ENCODE measurements at regions not wholly inside any gene's neighbourhood (a gene's known extent, or its start where the extent isn't known, plus 50 kb on each side); places are given as distances from the start of the nearest gene placed in this dataset.

- Histone ChIP-seq H3K18ac (ENCODE audit: low read length) (peak overlapping the region; percentile 96), H3K27me3 (ENCODE audit: insufficient read depth, low read length, poor library complexity) (no peaks in the 10 kb centered on the region), H4K8ac (ENCODE audit: low read depth, low read length) (peak overlapping the region; percentile 69), H2BK5ac (ENCODE audit: low read length) (peak overlapping the region; percentile 61), H2BK120ac (ENCODE audit: low read depth, low read length) (peak overlapping the region; percentile 14), H4K5ac (ENCODE audit: low read length) (no peak overlapping the region), H2BK15ac (replicated peaks; ENCODE audit: low read depth) (no peak overlapping the region), H3K4ac (ENCODE audit: low read depth, low read length) (peak overlapping the region; percentile 83), H3K56ac (ENCODE audit: low read length) (peak overlapping the region; percentile 93), H3K4me1 (ENCODE audit: control insufficient read depth, low read depth, low read length) (peaks cover 6% of the 10 kb centered on the region), H3K4me2 (ENCODE audit: low read length) (peak overlapping the region; percentile 12), H3K36me3 (ENCODE audit: control insufficient read depth, insufficient read depth, low read length) (no peaks in the 10 kb centered on the region), H3K79me2 (ENCODE audit: control insufficient read depth, insufficient read depth, low read length) (no peaks in the 10 kb centered on the region), H3K27ac (ENCODE audit: low read depth, low read length) (peak overlapping the region; percentile 89), H3K23ac (ENCODE audit: low read length) (peak overlapping the region; percentile 92), H3K79me1 (ENCODE audit: low read length) (peaks cover 3% of the 10 kb centered on the region), H3K4me3 (ENCODE audit: low read length) (peak overlapping the region; percentile 58), H3K9ac (ENCODE audit: low read length) (peak overlapping the region; percentile 88), H2AK5ac (ENCODE audit: low read length) (no peak overlapping the region)
- WGBS (ENCODE audit: extremely low coverage, insufficient coverage, low lambda C conversion rate): no CpG with 5 or more reads among the region's 60 CpGs
- peak; percentile 92 for DNase-seq
Measured at GRCh38 chr19:33905937-33906577, 109.4 kb downstream of the KCTD15 start.

- H3K4me1 ChIP-seq (ENCODE audit: control insufficient read depth, low read depth, low read length): peaks cover 6% of the 10 kb centered on the region
- H3K79me1 ChIP-seq (ENCODE audit: low read length): peaks cover 3% of the 10 kb centered on the region
- no peaks in the 10 kb centered on the region for H3K79me2 ChIP-seq (ENCODE audit: control insufficient read depth, insufficient read depth, low read length)
- peak overlapping the region; percentile 83 for H3K4ac ChIP-seq (ENCODE audit: low read depth, low read length)
- peak overlapping the region; percentile 12 for H3K4me2 ChIP-seq (ENCODE audit: low read length)
- H3K36me3 ChIP-seq (ENCODE audit: control insufficient read depth, insufficient read depth, low read length): no peaks in the 10 kb centered on the region
- DNase-seq: peak; percentile 89
- H3K56ac ChIP-seq (ENCODE audit: low read length): peak overlapping the region; percentile 93
- H2BK5ac ChIP-seq (ENCODE audit: low read length): peak overlapping the region; percentile 85
- peak overlapping the region; percentile 88 for H3K9ac ChIP-seq (ENCODE audit: low read length)
- peak overlapping the region; percentile 96 for H3K18ac ChIP-seq (ENCODE audit: low read length)
- H2BK120ac ChIP-seq (ENCODE audit: low read depth, low read length): no peak overlapping the region
- H2BK15ac ChIP-seq (replicated peaks; ENCODE audit: low read depth): no peak overlapping the region
- no peak overlapping the region for H4K5ac ChIP-seq (ENCODE audit: low read length)
- no peak overlapping the region for H2AK5ac ChIP-seq (ENCODE audit: low read length)
- no peaks in the 10 kb centered on the region for H3K27me3 ChIP-seq (ENCODE audit: insufficient read depth, low read length, poor library complexity)
- no peak overlapping the region for H4K8ac ChIP-seq (ENCODE audit: low read depth, low read length)
- WGBS (ENCODE audit: extremely low coverage, insufficient coverage, low lambda C conversion rate): no CpG with 5 or more reads among the region's 59 CpGs
- H3K4me3 ChIP-seq (ENCODE audit: low read length): peak overlapping the region; percentile 58
- peak overlapping the region; percentile 89 for H3K27ac ChIP-seq (ENCODE audit: low read depth, low read length)
- peak overlapping the region; percentile 98 for H3K23ac ChIP-seq (ENCODE audit: low read length)
Measured at GRCh38 chr19:33906578-33907335, 110.1 kb downstream of the KCTD15 start.

GRCh38 chr19:33910922-33911321 lies 114.3 kb downstream of the KCTD15 start:
- Histone ChIP-seq H3K27me3 (ENCODE audit: insufficient read depth, low read length, poor library complexity) (no peaks in the 10 kb centered on the region), H3K4me1 (ENCODE audit: control insufficient read depth, low read depth, low read length) (no peaks in the 10 kb centered on the region), H3K56ac (ENCODE audit: low read length) (no peak overlapping the region), H4K5ac (ENCODE audit: low read length) (no peak overlapping the region), H3K23ac (ENCODE audit: low read length) (no peak overlapping the region), H3K27ac (ENCODE audit: low read depth, low read length) (no peak overlapping the region), H2AK5ac (ENCODE audit: low read length) (no peak overlapping the region), H3K9ac (ENCODE audit: low read length) (no peak overlapping the region), H3K79me1 (ENCODE audit: low read length) (peaks cover 3% of the 10 kb centered on the region), H3K4me2 (ENCODE audit: low read length) (no peak overlapping the region), H3K4me3 (ENCODE audit: low read length) (no peak overlapping the region), H3K4ac (ENCODE audit: low read depth, low read length) (no peak overlapping the region), H3K79me2 (ENCODE audit: control insufficient read depth, insufficient read depth, low read length) (no peaks in the 10 kb centered on the region), H2BK120ac (ENCODE audit: low read depth, low read length) (no peak overlapping the region), H2BK5ac (ENCODE audit: low read length) (no peak overlapping the region), H4K8ac (ENCODE audit: low read depth, low read length) (no peak overlapping the region), H2BK15ac (replicated peaks; ENCODE audit: low read depth) (no peak overlapping the region), H3K18ac (ENCODE audit: low read length) (no peak overlapping the region), H3K36me3 (ENCODE audit: control insufficient read depth, insufficient read depth, low read length) (no peaks in the 10 kb centered on the region)
- WGBS (ENCODE audit: extremely low coverage, insufficient coverage, low lambda C conversion rate): no CpG with 5 or more reads among the region's 7 CpGs
- DNase-seq: no peak

GRCh38 chr19:33914599-33914998 lies 117.9 kb downstream of the KCTD15 start:
- no peaks in the 10 kb centered on the region for H3K79me2 ChIP-seq (ENCODE audit: control insufficient read depth, insufficient read depth, low read length)
- H3K27me3 ChIP-seq (ENCODE audit: insufficient read depth, low read length, poor library complexity): no peaks in the 10 kb centered on the region
- no peak overlapping the region for H2BK5ac ChIP-seq (ENCODE audit: low read length)
- no peak overlapping the region for H3K4me2 ChIP-seq (ENCODE audit: low read length)
- no peak overlapping the region for H4K8ac ChIP-seq (ENCODE audit: low read depth, low read length)
- no peak for DNase-seq
- H3K9ac ChIP-seq (ENCODE audit: low read length): no peak overlapping the region
- H3K27ac ChIP-seq (ENCODE audit: low read depth, low read length): no peak overlapping the region
- H3K4me3 ChIP-seq (ENCODE audit: low read length): no peak overlapping the region
- no peak overlapping the region for H4K5ac ChIP-seq (ENCODE audit: low read length)
- no peak overlapping the region for H2BK120ac ChIP-seq (ENCODE audit: low read depth, low read length)
- H2AK5ac ChIP-seq (ENCODE audit: low read length): no peak overlapping the region
- no peak overlapping the region for H3K56ac ChIP-seq (ENCODE audit: low read length)
- no peaks in the 10 kb centered on the region for H3K79me1 ChIP-seq (ENCODE audit: low read length)
- no peaks in the 10 kb centered on the region for H3K36me3 ChIP-seq (ENCODE audit: control insufficient read depth, insufficient read depth, low read length)
- H3K4ac ChIP-seq (ENCODE audit: low read depth, low read length): no peak overlapping the region
- H3K4me1 ChIP-seq (ENCODE audit: control insufficient read depth, low read depth, low read length): no peaks in the 10 kb centered on the region
- H3K18ac ChIP-seq (ENCODE audit: low read length): no peak overlapping the region
- H2BK15ac ChIP-seq (replicated peaks; ENCODE audit: low read depth): no peak overlapping the region
- no CpG with 5 or more reads among the region's 9 CpGs for WGBS (ENCODE audit: extremely low coverage, insufficient coverage, low lambda C conversion rate)
- no peak overlapping the region for H3K23ac ChIP-seq (ENCODE audit: low read length)

GRCh38 chr19:33916792-33917191 lies 120.1 kb downstream of the KCTD15 start:
- Histone ChIP-seq H3K79me2 (ENCODE audit: control insufficient read depth, insufficient read depth, low read length) (no peaks in the 10 kb centered on the region), H3K79me1 (ENCODE audit: low read length) (no peaks in the 10 kb centered on the region), H3K18ac (ENCODE audit: low read length) (no peak overlapping the region), H3K27ac (ENCODE audit: low read depth, low read length) (no peak overlapping the region), H3K4ac (ENCODE audit: low read depth, low read length) (no peak overlapping the region), H2BK120ac (ENCODE audit: low read depth, low read length) (no peak overlapping the region), H3K9ac (ENCODE audit: low read length) (no peak overlapping the region), H2AK5ac (ENCODE audit: low read length) (no peak overlapping the region), H3K4me2 (ENCODE audit: low read length) (no peak overlapping the region), H2BK5ac (ENCODE audit: low read length) (no peak overlapping the region), H3K4me3 (ENCODE audit: low read length) (no peak overlapping the region), H3K4me1 (ENCODE audit: control insufficient read depth, low read depth, low read length) (no peaks in the 10 kb centered on the region), H3K36me3 (ENCODE audit: control insufficient read depth, insufficient read depth, low read length) (no peaks in the 10 kb centered on the region), H3K23ac (ENCODE audit: low read length) (no peak overlapping the region), H2BK15ac (replicated peaks; ENCODE audit: low read depth) (no peak overlapping the region), H3K56ac (ENCODE audit: low read length) (no peak overlapping the region), H4K8ac (ENCODE audit: low read depth, low read length) (no peak overlapping the region), H4K5ac (ENCODE audit: low read length) (no peak overlapping the region), H3K27me3 (ENCODE audit: insufficient read depth, low read length, poor library complexity) (no peaks in the 10 kb centered on the region)
- DNase-seq: no peak
- WGBS (ENCODE audit: extremely low coverage, insufficient coverage, low lambda C conversion rate): no CpG with 5 or more reads among the region's 1 CpG
